ENCODE measurements at regions not wholly inside any gene's neighbourhood (a gene's known extent, or its start where the extent isn't known, plus 50 kb on each side); places are given as distances from the start of the nearest gene placed in this dataset.

- CTCF ChIA-PET, result no interaction called here
- intact Hi-C loops (cut with micrococcal nuclease; ENCODE audit: unreplicated experiment), result no loop called here
These were observed 355.5 kb upstream of the CCNH start for GRCh38 chr5:87768190-87768589.

GRCh38 chr5:87765009-87765408 is 352.3 kb upstream of the CCNH start:
- DNase-seq (ENCODE audit: low spot score), result no peak
- H3K9me3 ChIP-seq (ENCODE audit: low read depth, low read length, poor library complexity, severe bottlenecking), result no peaks in the 10 kb centered on the region
- no peaks in the 10 kb centered on the region for H3K4me1 ChIP-seq (ENCODE audit: insufficient read depth, low read length, poor library complexity, severe bottlenecking)
- POLR2A ChIA-PET (ENCODE audit: low non-redundant PET), result no interaction called here
- H3K4me3 ChIP-seq (ENCODE audit: low read depth, low read length, poor library complexity, severe bottlenecking), result no peak overlapping the region
- H3K27ac ChIP-seq (ENCODE audit: low read depth, low read length, poor library complexity, severe bottlenecking), result no peak overlapping the region
- no peaks in the 10 kb centered on the region for H3K36me3 ChIP-seq (ENCODE audit: insufficient read depth, low read length, poor library complexity, severe bottlenecking)
- CTCF ChIA-PET, result interaction anchor here (0.6 kb wide), 1 partner anchor 915 kb away, joined by 3 read pairs; no protein-coding TSS in a partner anchor
- no peaks in the 10 kb centered on the region for H3K27me3 ChIP-seq (replicated peaks; ENCODE audit: insufficient read depth, low read depth, low read length, poor library complexity)
- no TSS peak for BruUV-seq (replicated peaks)
- no peak for TF ChIP-seq CTCF (conservative IDR thresholded peaks at IDR 0.05; ENCODE audit: low read depth, low read length)
- TF ChIP-seq EZH2 (IDR thresholded peaks at IDR 0.05; ENCODE audit: borderline replicate concordance, low read depth, low read length, poor library complexity, severe bottlenecking), result no peak
- intact Hi-C loops (cut with micrococcal nuclease; ENCODE audit: unreplicated experiment), result no loop called here

More at GRCh38 chr5:87768190-87768589, 355.5 kb upstream of the CCNH start:
- no peak for TF ChIP-seq CTCF (conservative IDR thresholded peaks at IDR 0.05; ENCODE audit: low read depth, low read length)
- TF ChIP-seq EZH2 (IDR thresholded peaks at IDR 0.05; ENCODE audit: borderline replicate concordance, low read depth, low read length, poor library complexity, severe bottlenecking), result no peak
- Histone ChIP-seq H3K4me1 (ENCODE audit: insufficient read depth, low read length, poor library complexity, severe bottlenecking) (no peaks in the 10 kb centered on the region), H3K27ac (ENCODE audit: low read depth, low read length, poor library complexity, severe bottlenecking) (no peak overlapping the region), H3K4me3 (ENCODE audit: low read depth, low read length, poor library complexity, severe bottlenecking) (no peak overlapping the region), H3K9me3 (ENCODE audit: low read depth, low read length, poor library complexity, severe bottlenecking) (no peaks in the 10 kb centered on the region), H3K27me3 (replicated peaks; ENCODE audit: insufficient read depth, low read depth, low read length, poor library complexity) (no peaks in the 10 kb centered on the region), H3K36me3 (ENCODE audit: insufficient read depth, low read length, poor library complexity, severe bottlenecking) (no peaks in the 10 kb centered on the region)
- no peak for DNase-seq (ENCODE audit: low spot score)
- no TSS peak for BruUV-seq (replicated peaks)
- POLR2A ChIA-PET (ENCODE audit: low non-redundant PET), result no interaction called here

GRCh38 chr5:87762631-87763030 is 349.9 kb upstream of the CCNH start:
- TF ChIP-seq EZH2 (IDR thresholded peaks at IDR 0.05; ENCODE audit: borderline replicate concordance, low read depth, low read length, poor library complexity, severe bottlenecking), result no peak
- no peak for TF ChIP-seq CTCF (conservative IDR thresholded peaks at IDR 0.05; ENCODE audit: low read depth, low read length)
- H3K4me3 ChIP-seq (ENCODE audit: low read depth, low read length, poor library complexity, severe bottlenecking), result no peak overlapping the region
- H3K27ac ChIP-seq (ENCODE audit: low read depth, low read length, poor library complexity, severe bottlenecking), result no peak overlapping the region
- POLR2A ChIA-PET (ENCODE audit: low non-redundant PET), result no interaction called here
- H3K36me3 ChIP-seq (ENCODE audit: insufficient read depth, low read length, poor library complexity, severe bottlenecking), result no peaks in the 10 kb centered on the region
- no peak for DNase-seq (ENCODE audit: low spot score)
- no peaks in the 10 kb centered on the region for H3K9me3 ChIP-seq (ENCODE audit: low read depth, low read length, poor library complexity, severe bottlenecking)
- CTCF ChIA-PET, result no interaction called here
- H3K27me3 ChIP-seq (replicated peaks; ENCODE audit: insufficient read depth, low read depth, low read length, poor library complexity), result no peaks in the 10 kb centered on the region
- intact Hi-C loops (cut with micrococcal nuclease; ENCODE audit: unreplicated experiment), result no loop called here
- BruUV-seq (replicated peaks), result no TSS peak
- H3K4me1 ChIP-seq (ENCODE audit: insufficient read depth, low read length, poor library complexity, severe bottlenecking), result no peaks in the 10 kb centered on the region

Measured in A673 (cell line).